GM12878 (cell line): ENCODE measurements at regions not wholly inside any gene's neighbourhood (a gene's known extent, or its start where the extent isn't known, plus 50 kb on each side); places are given as distances from the start of the nearest gene placed in this dataset.

Experiments
- EP300 ChIP-seq, 2 experiments: fragments of 150-350 bp in 1 of 2; IDR thresholded peaks; 2 replicates each; pipeline ENCODE4 v1.6.1; 2011 to 2012; ENCODE audit warnings: low read depth in 2 of 2, low read length in 2 of 2, borderline replicate concordance in 1 of 2, improper control_type of control experiment in 1 of 2, inconsistent platforms in 1 of 2; ENCODE audit not compliant: control insufficient read depth in 1 of 2
- EZH2 ChIP-seq: IDR thresholded peaks from 2 replicates; pipeline ENCODE4 v1.6.1; 2012; ENCODE audit warnings: low read depth, mild to moderate bottlenecking, control low read depth, inconsistent platforms, low read length, borderline replicate concordance; ENCODE audit not compliant: control insufficient read depth
- POLR2A ChIP-seq: IDR thresholded peaks from 2 replicates; pipeline ENCODE4 v1.6.1; 2011; ENCODE audit warnings: low read depth, mild to moderate bottlenecking, low read length
- STAT1 ChIP-seq: fragments of 450-650 bp; conservative IDR thresholded peaks from 2 replicates; pipeline ENCODE4 v1.6.1; 2014; ENCODE audit warnings: antibody characterized with exemption, mild to moderate bottlenecking
- TAF1 ChIP-seq: IDR thresholded peaks from 2 replicates; pipeline ENCODE4 v1.6.1; 2011; ENCODE audit warnings: mild to moderate bottlenecking, low read depth, low read length, borderline replicate concordance
- TF ChIP-seq, protein P1 (sequence below), 3 experiments: IDR thresholded peaks in 2 of 3; conservative IDR thresholded peaks in 1 of 3; 2 replicates each; pipeline ENCODE4 v1.5.1; 2011; ENCODE audit warnings: low read depth in 3 of 3, low read length in 3 of 3, mild to moderate bottlenecking in 3 of 3, control low read depth in 2 of 3, moderate library complexity in 2 of 3, inconsistent platforms in 1 of 3, mixed read lengths in 1 of 3; ENCODE audit not compliant: control insufficient read depth in 2 of 3, insufficient read depth in 1 of 3; ENCODE audit errors: extremely low read depth in 1 of 3

DNA sequence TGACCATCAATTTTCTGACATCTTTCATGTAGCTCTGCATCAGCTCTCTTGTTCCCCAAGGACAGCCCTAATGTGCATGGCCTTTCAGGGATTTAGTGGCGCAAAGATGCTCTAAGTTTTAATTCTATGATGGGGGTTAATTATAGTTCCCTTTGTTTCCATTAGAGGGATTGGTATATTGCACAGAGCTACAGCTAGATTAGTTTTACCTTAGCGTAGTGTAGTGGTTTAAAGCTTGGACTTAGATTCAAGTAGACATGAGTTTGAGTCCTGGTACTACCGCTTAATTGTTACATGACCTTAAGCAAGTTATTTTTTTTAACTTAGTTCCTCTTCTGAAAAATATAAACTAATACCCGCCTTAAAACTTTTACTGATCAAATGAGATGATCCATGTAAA is 247.8 kb upstream of the KRR1 start:
- TF ChIP-seq STAT1 (no peak), EZH2 (no peak), EP300 (IDR thresholded peaks at IDR 0.05; ENCODE audit: borderline replicate concordance in 1 of 2, control insufficient read depth in 1 of 2, low read depth in 2 of 2, low read length in 2 of 2) (no peak), TAF1 (no peak), POLR2A (no peak)
- TF ChIP-seq, protein P1, sequence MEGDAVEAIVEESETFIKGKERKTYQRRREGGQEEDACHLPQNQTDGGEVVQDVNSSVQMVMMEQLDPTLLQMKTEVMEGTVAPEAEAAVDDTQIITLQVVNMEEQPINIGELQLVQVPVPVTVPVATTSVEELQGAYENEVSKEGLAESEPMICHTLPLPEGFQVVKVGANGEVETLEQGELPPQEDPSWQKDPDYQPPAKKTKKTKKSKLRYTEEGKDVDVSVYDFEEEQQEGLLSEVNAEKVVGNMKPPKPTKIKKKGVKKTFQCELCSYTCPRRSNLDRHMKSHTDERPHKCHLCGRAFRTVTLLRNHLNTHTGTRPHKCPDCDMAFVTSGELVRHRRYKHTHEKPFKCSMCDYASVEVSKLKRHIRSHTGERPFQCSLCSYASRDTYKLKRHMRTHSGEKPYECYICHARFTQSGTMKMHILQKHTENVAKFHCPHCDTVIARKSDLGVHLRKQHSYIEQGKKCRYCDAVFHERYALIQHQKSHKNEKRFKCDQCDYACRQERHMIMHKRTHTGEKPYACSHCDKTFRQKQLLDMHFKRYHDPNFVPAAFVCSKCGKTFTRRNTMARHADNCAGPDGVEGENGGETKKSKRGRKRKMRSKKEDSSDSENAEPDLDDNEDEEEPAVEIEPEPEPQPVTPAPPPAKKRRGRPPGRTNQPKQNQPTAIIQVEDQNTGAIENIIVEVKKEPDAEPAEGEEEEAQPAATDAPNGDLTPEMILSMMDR (IDR thresholded peaks at IDR 0.05 in 2 of 3, conservative IDR thresholded peaks at IDR 0.05 in 1 of 3; ENCODE audit: control insufficient read depth in 2 of 3, extremely low read depth in 1 of 3, insufficient read depth in 1 of 3, low read depth in 3 of 3, low read length in 3 of 3), result no peak
